Calu3 (cell line): ENCODE measurements at regions not wholly inside any gene's neighbourhood (a gene's known extent, or its start where the extent isn't known, plus 50 kb on each side); places are given as distances from the start of the nearest gene placed in this dataset.

Experiments used
- BruUV-seq: library from RNA; stranded (reverse); fragments of 400-500 nt; replicated peaks from 2 replicates; lab custom pipeline; 2021; lab: Mats Ljungman, UMichigan
- CTCF ChIA-PET: fragments of 300-600 bp; sonication (Branson Sonifier 250); formaldehyde crosslinking; loops from one replicate; lab custom pipeline; 2022; ENCODE audit warnings: antibody characterized with exemption; lab: Charles Lee
- DNase-seq: peaks from one replicate; pipeline ENCODE4 v3.0.0; 2022
- H3K27ac Mint-ChIP-seq: one replicate; pipeline ENCODE4 v1.8.0; 2022; ENCODE audit warnings: mixed read lengths; ENCODE audit not compliant: unreplicated experiment
- H3K27me3 Mint-ChIP-seq: one replicate; pipeline ENCODE4 v1.8.0; 2022; ENCODE audit warnings: mixed read lengths; ENCODE audit not compliant: unreplicated experiment
- H3K36me3 Mint-ChIP-seq: one replicate; pipeline ENCODE4 v1.8.0; 2022; ENCODE audit warnings: mild to moderate bottlenecking, moderate library complexity, mixed read lengths; ENCODE audit not compliant: insufficient read depth, unreplicated experiment
- H3K4me1 Mint-ChIP-seq: one replicate; pipeline ENCODE4 v1.8.0; 2022; ENCODE audit warnings: mild to moderate bottlenecking, low read depth, mixed read lengths; ENCODE audit not compliant: unreplicated experiment
- H3K4me3 Mint-ChIP-seq: one replicate; pipeline ENCODE4 v1.8.0; 2022; ENCODE audit warnings: mild to moderate bottlenecking, low read depth, moderate library complexity, mixed read lengths; ENCODE audit not compliant: unreplicated experiment
- H3K9me3 Mint-ChIP-seq: one replicate; pipeline ENCODE4 v1.8.0; 2022; ENCODE audit warnings: low read depth, mixed read lengths; ENCODE audit not compliant: unreplicated experiment
- intact Hi-C: fragments of 100-400 bp; cut with micrococcal nuclease; formaldehyde crosslinking; loops from one replicate; pipeline ENCODE4 v1.10.0; 2022; ENCODE audit not compliant: unreplicated experiment
- TF ChIP-seq, protein P1 (sequence below): fragments of 200-600 bp; IDR thresholded peaks from one replicate; pipeline ENCODE4 v1.8.0; 2022; ENCODE audit warnings: antibody characterized with exemption; ENCODE audit not compliant: unreplicated experiment

DNA sequence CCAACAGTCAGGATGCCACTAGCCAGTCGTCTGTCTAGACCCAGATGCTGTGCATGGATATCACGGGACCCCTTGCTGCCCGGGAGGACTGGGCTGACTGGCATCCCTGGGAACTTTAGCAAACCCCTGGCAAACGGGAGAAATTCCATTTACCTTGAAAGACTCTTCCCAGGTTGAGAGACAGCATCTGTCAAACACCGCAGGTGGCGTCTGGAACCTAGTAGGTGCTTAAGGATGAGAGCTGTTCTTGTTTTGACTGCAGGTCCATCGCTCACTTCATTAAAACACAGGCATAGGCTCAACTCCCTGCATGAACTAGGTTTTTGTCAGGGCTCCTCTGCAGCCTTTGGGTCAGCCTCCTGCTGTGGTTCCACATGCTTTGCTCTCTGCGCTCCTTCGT, 546.3 kb downstream of the BCL11B start:
- peaks cover 31% of the 10 kb centered on the region for H3K27me3 Mint-ChIP-seq
- peaks cover 3% of the 10 kb centered on the region for H3K9me3 Mint-ChIP-seq
- no peak for DNase-seq
- no TSS peak for BruUV-seq
- TF ChIP-seq, protein P1, sequence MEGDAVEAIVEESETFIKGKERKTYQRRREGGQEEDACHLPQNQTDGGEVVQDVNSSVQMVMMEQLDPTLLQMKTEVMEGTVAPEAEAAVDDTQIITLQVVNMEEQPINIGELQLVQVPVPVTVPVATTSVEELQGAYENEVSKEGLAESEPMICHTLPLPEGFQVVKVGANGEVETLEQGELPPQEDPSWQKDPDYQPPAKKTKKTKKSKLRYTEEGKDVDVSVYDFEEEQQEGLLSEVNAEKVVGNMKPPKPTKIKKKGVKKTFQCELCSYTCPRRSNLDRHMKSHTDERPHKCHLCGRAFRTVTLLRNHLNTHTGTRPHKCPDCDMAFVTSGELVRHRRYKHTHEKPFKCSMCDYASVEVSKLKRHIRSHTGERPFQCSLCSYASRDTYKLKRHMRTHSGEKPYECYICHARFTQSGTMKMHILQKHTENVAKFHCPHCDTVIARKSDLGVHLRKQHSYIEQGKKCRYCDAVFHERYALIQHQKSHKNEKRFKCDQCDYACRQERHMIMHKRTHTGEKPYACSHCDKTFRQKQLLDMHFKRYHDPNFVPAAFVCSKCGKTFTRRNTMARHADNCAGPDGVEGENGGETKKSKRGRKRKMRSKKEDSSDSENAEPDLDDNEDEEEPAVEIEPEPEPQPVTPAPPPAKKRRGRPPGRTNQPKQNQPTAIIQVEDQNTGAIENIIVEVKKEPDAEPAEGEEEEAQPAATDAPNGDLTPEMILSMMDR, result no peak
- intact Hi-C loops, result no loop called here
- no peak overlapping the region for H3K4me3 Mint-ChIP-seq
- CTCF ChIA-PET, result no interaction called here
- H3K27ac Mint-ChIP-seq, result no peak overlapping the region
- no peaks in the 10 kb centered on the region for H3K36me3 Mint-ChIP-seq
- no peaks in the 10 kb centered on the region for H3K4me1 Mint-ChIP-seq

DNA sequence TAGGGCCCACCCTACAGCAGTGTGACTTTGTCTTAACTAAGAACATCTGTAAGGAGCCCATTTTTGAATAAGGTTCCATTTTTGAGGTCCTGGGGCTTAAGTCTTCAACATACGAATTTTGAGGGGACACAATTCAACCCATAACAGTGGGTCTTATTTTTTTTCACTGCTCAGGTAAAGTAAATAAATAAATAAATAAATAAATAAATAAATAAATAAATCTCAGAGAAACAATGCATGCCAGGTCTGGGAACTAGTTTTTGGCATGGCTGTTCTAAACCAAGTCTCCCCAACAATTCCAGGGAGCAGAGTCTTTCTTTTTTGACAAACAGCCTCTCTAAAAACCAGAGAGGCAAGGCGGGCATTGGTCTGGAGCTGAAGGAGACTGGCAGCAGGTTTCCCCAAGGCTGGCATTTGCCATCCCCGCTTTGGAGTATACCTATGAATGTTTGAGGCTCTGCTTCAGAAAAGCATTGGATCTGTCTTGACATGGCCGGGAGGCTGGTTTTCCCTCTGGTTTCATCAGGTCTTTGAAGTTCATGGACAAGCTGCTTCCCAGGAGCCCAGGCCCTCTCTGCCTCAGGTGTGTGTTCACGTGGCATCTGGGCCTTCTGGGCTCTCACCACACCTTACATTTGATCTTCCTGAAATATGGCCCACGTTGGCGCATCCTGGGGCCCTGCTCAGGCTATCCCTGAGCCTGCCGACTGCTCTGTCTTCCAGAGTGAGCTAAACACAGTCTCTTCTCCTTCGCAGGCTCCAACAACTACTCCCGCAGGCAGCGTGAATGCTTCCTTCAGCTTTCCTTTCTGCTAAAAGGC, 545.2 kb downstream of the BCL11B start:
- Mint-ChIP-seq H3K9me3 (peaks cover 3% of the 10 kb centered on the region), H3K4me3 (no peak overlapping the region), H3K4me1 (no peaks in the 10 kb centered on the region), H3K27me3 (peaks cover 28% of the 10 kb centered on the region), H3K36me3 (no peaks in the 10 kb centered on the region), H3K27ac (no peak overlapping the region)
- CTCF ChIA-PET, result no interaction called here
- intact Hi-C loops, result no loop called here
- BruUV-seq, result no TSS peak
- no peak for DNase-seq
- TF ChIP-seq, protein P1, result no peak

DNA sequence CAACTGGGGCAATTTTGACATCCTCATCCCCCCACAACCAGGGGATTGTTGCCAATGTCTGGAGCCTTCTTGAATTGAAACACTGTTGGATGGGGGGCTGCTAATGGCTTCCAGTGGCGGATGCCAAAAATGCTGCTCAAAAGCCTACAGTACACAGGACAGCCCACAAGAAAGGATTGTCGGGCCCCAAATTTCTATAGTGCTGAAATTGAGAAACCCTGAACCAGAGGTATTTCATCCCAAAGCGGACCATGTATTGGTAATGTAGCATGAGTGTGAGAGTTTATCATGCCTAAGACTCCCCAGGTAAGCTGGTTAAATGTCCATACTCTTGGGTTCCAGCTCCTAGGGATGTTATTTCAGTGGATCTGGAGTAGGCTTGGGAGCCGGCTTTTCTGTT, 544.0 kb downstream of the BCL11B start:
- BruUV-seq, result no TSS peak
- Mint-ChIP-seq H3K27ac (no peak overlapping the region), H3K9me3 (peaks cover under 1% of the 10 kb centered on the region)

DNA sequence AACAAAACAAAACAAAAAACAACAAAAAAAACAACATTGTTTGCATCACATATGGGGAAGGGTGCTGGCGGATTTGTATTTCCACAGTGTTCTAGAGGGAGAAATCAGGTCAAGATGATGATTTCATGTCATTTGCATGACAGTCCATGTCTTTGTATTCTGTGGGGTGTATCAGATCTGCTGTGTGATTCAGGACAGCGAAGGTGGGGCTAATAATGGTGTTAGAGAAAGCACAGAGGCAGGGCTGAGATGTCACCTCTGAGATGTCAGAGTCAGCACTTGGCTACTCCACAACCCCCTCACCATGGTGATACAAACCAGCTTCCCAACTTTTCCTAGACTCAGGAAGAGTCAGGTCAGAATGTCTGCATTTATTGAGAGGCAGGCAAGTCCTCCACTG, 543.2 kb downstream of the BCL11B start:
- Mint-ChIP-seq H3K4me1 (no peaks in the 10 kb centered on the region), H3K27me3 (peaks cover 27% of the 10 kb centered on the region), H3K36me3 (no peaks in the 10 kb centered on the region), H3K27ac (no peak overlapping the region), H3K9me3 (peaks cover 4% of the 10 kb centered on the region), H3K4me3 (no peak overlapping the region)
- DNase-seq, result no peak
- intact Hi-C loops, result no loop called here
- CTCF ChIA-PET, result no interaction called here
- no TSS peak for BruUV-seq
- TF ChIP-seq, protein P1, result no peak

More for the DNA sequence above, 544.0 kb downstream of the BCL11B start:
- H3K4me3 Mint-ChIP-seq, result no peak overlapping the region
- DNase-seq, result no peak
- H3K27me3 Mint-ChIP-seq, result peaks cover 21% of the 10 kb centered on the region
- CTCF ChIA-PET, result no interaction called here
- intact Hi-C loops, result no loop called here
- H3K36me3 Mint-ChIP-seq, result no peaks in the 10 kb centered on the region
- TF ChIP-seq, protein P1, result no peak
- no peaks in the 10 kb centered on the region for H3K4me1 Mint-ChIP-seq
